HG02678 (cell line): ENCODE measurements at regions not wholly inside any gene's neighbourhood (a gene's known extent, or its start where the extent isn't known, plus 50 kb on each side); places are given as distances from the start of the nearest gene placed in this dataset.

Source experiments
- ATAC-seq: cut with Tn5 transposase; IDR thresholded peaks from one replicate; pipeline ENCODE4 v1.9.1; 2021; ENCODE audit warnings: mild to moderate bottlenecking, moderate library complexity; ENCODE audit not compliant: unreplicated experiment

- no peak for ATAC-seq
Observed at GRCh38 chr11:8340296-8340695, 76.6 kb upstream of the LMO1 start.

- no peak for ATAC-seq
Observed at GRCh38 chr11:8339592-8340022, 75.9 kb upstream of the LMO1 start.

GRCh38 chr11:8338138-8338537 is 74.5 kb upstream of the LMO1 start:
- peak; percentile 50 for ATAC-seq

GRCh38 chr11:8337130-8337795 is 73.6 kb upstream of the LMO1 start:
- ATAC-seq = no peak

- no peak for ATAC-seq
Observed at GRCh38 chr11:8336356-8337129, 72.9 kb upstream of the LMO1 start.

GRCh38 chr11:8335683-8336082 is 72.0 kb upstream of the LMO1 start:
- ATAC-seq = no peak

- ATAC-seq = no peak
Observed at GRCh38 chr11:8335186-8335585, 71.5 kb upstream of the LMO1 start.

GRCh38 chr11:8333811-8334401 is 70.2 kb upstream of the LMO1 start:
- no peak for ATAC-seq

- no peak for ATAC-seq
Observed at GRCh38 chr11:8333376-8333775, 69.7 kb upstream of the LMO1 start.

- ATAC-seq = no peak
Observed at GRCh38 chr11:8332891-8333290, 69.2 kb upstream of the LMO1 start.

- no peak for ATAC-seq
Observed at GRCh38 chr11:8332196-8332595, 68.5 kb upstream of the LMO1 start.

GRCh38 chr11:8331767-8332166 is 68.1 kb upstream of the LMO1 start:
- ATAC-seq = no peak

GRCh38 chr11:8330896-8331295 is 67.2 kb upstream of the LMO1 start:
- no peak for ATAC-seq

- ATAC-seq = no peak
Observed at GRCh38 chr11:8330404-8330803, 66.7 kb upstream of the LMO1 start.

GRCh38 chr11:8329847-8330361 is 66.2 kb upstream of the LMO1 start:
- ATAC-seq = no peak

GRCh38 chr11:8329336-8329735 is 65.7 kb upstream of the LMO1 start:
- ATAC-seq = no peak

GRCh38 chr11:8328848-8329330 is 65.2 kb upstream of the LMO1 start:
- ATAC-seq = peak; percentile 59

- no peak for ATAC-seq
Observed at GRCh38 chr11:8328231-8328794, 64.6 kb upstream of the LMO1 start.

GRCh38 chr11:8327761-8328192 is 64.1 kb upstream of the LMO1 start:
- peak; percentile 79 for ATAC-seq

GRCh38 chr11:8326337-8326736 is 62.7 kb upstream of the LMO1 start:
- no peak for ATAC-seq

GRCh38 chr11:8325591-8326304 is 62.1 kb upstream of the LMO1 start:
- no peak for ATAC-seq
